ENCODE measurements at regions not wholly inside any gene's neighbourhood (a gene's known extent, or its start where the extent isn't known, plus 50 kb on each side); places are given as distances from the start of the nearest gene placed in this dataset.

GRCh38 chr4:116829187-116829586 is 256.2 kb downstream of the TRAM1L1 start:
- CTCF ChIA-PET, result no interaction called here
- WGBS, 2 experiments (ENCODE audit: extremely low coverage in 2 of 2, insufficient read length in 1 of 2), result no CpG with 5 or more reads among the region's 5 CpGs

More at GRCh38 chr4:116829187-116829586, 256.2 kb downstream of the TRAM1L1 start:
- Histone ChIP-seq H3K9me1 (ENCODE audit: insufficient read depth, low read length) (no peaks in the 10 kb centered on the region), H3K4me3 (ENCODE audit: insufficient read depth, low read depth, low read length) (no peak overlapping the region), H4K91ac (ENCODE audit: insufficient read depth, low read depth, low read length) (no peak overlapping the region), H4K8ac (ENCODE audit: low read depth in 2 of 2, low read length in 2 of 2) (no peak overlapping the region), H3K23ac (ENCODE audit: low read depth, low read length) (no peak overlapping the region), H2AFZ (replicated peaks; ENCODE audit: low read length, poor library complexity) (no peak overlapping the region), H3K27me3 (ENCODE audit: control insufficient read depth, insufficient read depth, low read length) (no peaks in the 10 kb centered on the region), H3K4ac (ENCODE audit: low read depth, low read length) (no peak overlapping the region), H4K5ac (ENCODE audit: low read depth, low read length) (no peak overlapping the region), H2AK5ac (ENCODE audit: low read depth, low read length) (no peak overlapping the region), H3K18ac (ENCODE audit: low read depth, low read length) (no peak overlapping the region), H3K4me2 (ENCODE audit: low read depth, low read length) (no peak overlapping the region), H3K36me3 (ENCODE audit: control insufficient read depth, insufficient read depth, low read length) (no peaks in the 10 kb centered on the region), H2BK20ac (ENCODE audit: low read depth, low read length) (no peak overlapping the region), H3K79me1 (ENCODE audit: low read depth in 1 of 2, low read length in 2 of 2) (no peaks in the 10 kb centered on the region), H2BK5ac (ENCODE audit: low read depth, low read length, poor library complexity, severe bottlenecking) (no peak overlapping the region), H2BK120ac (ENCODE audit: low read depth, low read length) (no peak overlapping the region), H4K20me1 (ENCODE audit: insufficient read depth, low read length) (no peaks in the 10 kb centered on the region), H2BK15ac (ENCODE audit: low read depth, low read length) (no peak overlapping the region), H3K9me3 (ENCODE audit: control insufficient read depth, insufficient read depth, low read length) (peaks cover 5% of the 10 kb centered on the region; the same call in 1 of the 2 replicates), H3K27ac (ENCODE audit: insufficient read depth, low read length) (no peak overlapping the region), H3K56ac (ENCODE audit: extremely low read depth, insufficient read depth, low read length) (no peak overlapping the region), H3K4me1 (ENCODE audit: control insufficient read depth, insufficient read depth, low read length) (no peaks in the 10 kb centered on the region), H3K14ac (replicated peaks; ENCODE audit: low read depth, low read length) (no peak overlapping the region), H3K9ac (ENCODE audit: low read depth, low read length) (no peak overlapping the region), H2AK9ac (replicated peaks; ENCODE audit: low read depth, low read length, poor library complexity) (no peak overlapping the region)
- BruUV-seq (replicated peaks), result no TSS peak
- POLR2A ChIA-PET (ENCODE audit: unreplicated experiment), result no interaction called here
- dilution Hi-C loops (cut with HindIII; ENCODE audit: low sequenced_read_pairs, unreplicated experiment), result no loop called here
- intact Hi-C loops (cut with micrococcal nuclease), result no loop called here
- in situ Hi-C loops (cut with MboI; ENCODE audit: low sequenced_read_pairs), result no loop called here
- ATAC-seq (ENCODE audit: low read depth) (no peak), DNase-seq (no peak)
- TF ChIP-seq SMC3 (IDR thresholded peaks at IDR 0.05; ENCODE audit: low read depth, low read length), result no peak
- TF ChIP-seq MAZ (IDR thresholded peaks at IDR 0.05; ENCODE audit: borderline replicate concordance, low read depth, low read length), result no peak
- no peak for TF ChIP-seq MAFK (IDR thresholded peaks at IDR 0.05; ENCODE audit: low read depth, low read length)
- TF ChIP-seq CEBPB (IDR thresholded peaks at IDR 0.05; ENCODE audit: low read depth, low read length), result no peak
- TF ChIP-seq CHD1 (IDR thresholded peaks at IDR 0.05; ENCODE audit: low read depth, low read length), result no peak
- TF ChIP-seq BHLHE40 (IDR thresholded peaks at IDR 0.05; ENCODE audit: low read depth, low read length), result no peak
- no peak for TF ChIP-seq CTCF (conservative IDR thresholded peaks at IDR 0.05; ENCODE audit: low read depth, low read length)
- TF ChIP-seq RCOR1 (IDR thresholded peaks at IDR 0.05; ENCODE audit: insufficient replicate concordance, low read length), result no peak
- TF ChIP-seq MXI1 (IDR thresholded peaks at IDR 0.05; ENCODE audit: borderline replicate concordance, low read depth, low read length), result no peak
- no peak for TF ChIP-seq RFX5 (IDR thresholded peaks at IDR 0.05; ENCODE audit: low read depth, low read length)
- no peak for TF ChIP-seq NFE2L2 (IDR thresholded peaks at IDR 0.05; ENCODE audit: low read depth, low read length)
- TF ChIP-seq POLR2A (IDR thresholded peaks at IDR 0.05; ENCODE audit: low read depth, low read length), result no peak
- TF ChIP-seq RAD21 (IDR thresholded peaks at IDR 0.05; ENCODE audit: low read length), result no peak
- TF ChIP-seq FOS (IDR thresholded peaks at IDR 0.05; ENCODE audit: low read depth, low read length), result no peak
- TF ChIP-seq USF2 (IDR thresholded peaks at IDR 0.05; ENCODE audit: low read depth, low read length), result no peak
- no peak for TF ChIP-seq ELK1 (IDR thresholded peaks at IDR 0.05; ENCODE audit: borderline replicate concordance, low read depth, low read length)

All from IMR-90 (cell line).